Fibroblast of pulmonary artery (primary cell): ENCODE measurements at regions not wholly inside any gene's neighbourhood (a gene's known extent, or its start where the extent isn't known, plus 50 kb on each side); places are given as distances from the start of the nearest gene placed in this dataset.
A peak's percentile ranks its signal among the peaks of the same experiment; 100 is the strongest.

Source experiments
- DNase-seq: peaks from one replicate; pipeline ENCODE4 v3.0.0-alpha.2; 2010; ENCODE audit warnings: low read depth
- H3K4me3 ChIP-seq: replicated peaks from 2 replicates; pipeline ENCODE4 v1.5.1; 2011; ENCODE audit warnings: low read depth, mild to moderate bottlenecking, control low read depth, low read length, moderate library complexity
- TF ChIP-seq, protein P1 (sequence below): IDR thresholded peaks from 2 replicates; pipeline ENCODE4 v1.5.1; 2011; ENCODE audit warnings: mild to moderate bottlenecking, control low read depth, low read length, inconsistent platforms; ENCODE audit errors: missing control alignments

- TF ChIP-seq, protein P1, sequence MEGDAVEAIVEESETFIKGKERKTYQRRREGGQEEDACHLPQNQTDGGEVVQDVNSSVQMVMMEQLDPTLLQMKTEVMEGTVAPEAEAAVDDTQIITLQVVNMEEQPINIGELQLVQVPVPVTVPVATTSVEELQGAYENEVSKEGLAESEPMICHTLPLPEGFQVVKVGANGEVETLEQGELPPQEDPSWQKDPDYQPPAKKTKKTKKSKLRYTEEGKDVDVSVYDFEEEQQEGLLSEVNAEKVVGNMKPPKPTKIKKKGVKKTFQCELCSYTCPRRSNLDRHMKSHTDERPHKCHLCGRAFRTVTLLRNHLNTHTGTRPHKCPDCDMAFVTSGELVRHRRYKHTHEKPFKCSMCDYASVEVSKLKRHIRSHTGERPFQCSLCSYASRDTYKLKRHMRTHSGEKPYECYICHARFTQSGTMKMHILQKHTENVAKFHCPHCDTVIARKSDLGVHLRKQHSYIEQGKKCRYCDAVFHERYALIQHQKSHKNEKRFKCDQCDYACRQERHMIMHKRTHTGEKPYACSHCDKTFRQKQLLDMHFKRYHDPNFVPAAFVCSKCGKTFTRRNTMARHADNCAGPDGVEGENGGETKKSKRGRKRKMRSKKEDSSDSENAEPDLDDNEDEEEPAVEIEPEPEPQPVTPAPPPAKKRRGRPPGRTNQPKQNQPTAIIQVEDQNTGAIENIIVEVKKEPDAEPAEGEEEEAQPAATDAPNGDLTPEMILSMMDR: no peak
- no peak for DNase-seq
- no peak overlapping the region for H3K4me3 ChIP-seq
These were observed 950.8 kb downstream of the HACE1 start for GRCh38 chr6:103908898-103909297.

- TF ChIP-seq, protein P1: no peak
- no peak overlapping the region for H3K4me3 ChIP-seq
- no peak for DNase-seq
These were observed 964.6 kb downstream of the HACE1 start for GRCh38 chr6:103895136-103895535.

GRCh38 chr6:103893141-103893581 lies 966.6 kb downstream of the HACE1 start:
- no peak overlapping the region for H3K4me3 ChIP-seq
- peak; percentile 96 for DNase-seq
- TF ChIP-seq, protein P1: no peak

DNA sequence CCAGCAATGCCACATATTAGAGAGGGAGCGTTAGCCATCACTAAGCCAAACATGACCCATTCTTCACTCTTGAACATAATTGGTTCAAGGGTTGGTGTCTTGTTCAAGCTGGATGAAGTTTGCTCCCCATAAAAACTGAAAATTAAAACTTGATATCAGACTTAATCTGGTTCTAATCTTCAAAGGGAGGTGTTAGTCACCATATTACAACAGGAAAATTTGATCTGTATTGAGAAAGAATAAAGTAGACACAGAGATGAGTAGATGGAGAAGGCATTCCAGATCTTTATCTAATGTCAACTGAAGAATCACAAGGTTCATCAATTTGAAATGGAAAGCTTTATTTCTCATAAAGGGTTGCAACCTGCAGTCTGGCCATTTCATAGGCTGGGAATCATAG lies 972.8 kb downstream of the HACE1 start:
- DNase-seq: no peak
- no peak overlapping the region for H3K4me3 ChIP-seq
- TF ChIP-seq, protein P1: no peak

DNA sequence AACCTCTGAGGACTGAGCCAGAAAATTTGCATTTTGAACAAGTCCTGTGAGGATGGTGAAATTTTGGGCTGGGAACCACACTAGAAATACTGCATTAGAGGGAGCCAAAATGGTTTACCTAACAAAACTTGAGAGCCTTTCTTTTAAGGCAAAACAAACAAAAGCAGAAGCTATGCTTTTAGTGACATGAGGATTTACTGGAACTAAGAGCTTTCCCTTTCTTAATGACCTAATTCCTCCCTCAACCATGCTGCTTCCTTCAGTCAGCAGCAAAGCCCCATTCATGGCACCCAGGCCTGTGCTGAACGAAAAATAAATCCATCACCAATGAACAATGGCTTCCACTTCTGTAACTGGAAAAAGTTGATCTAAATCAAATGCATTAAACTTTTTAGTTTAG lies 974.3 kb downstream of the HACE1 start:
- TF ChIP-seq, protein P1: no peak
- no peak overlapping the region for H3K4me3 ChIP-seq
- no peak for DNase-seq

GRCh38 chr6:103879800-103880199 lies 979.9 kb downstream of the HACE1 start:
- no peak overlapping the region for H3K4me3 ChIP-seq
- no peak for DNase-seq
- TF ChIP-seq, protein P1: no peak

DNA sequence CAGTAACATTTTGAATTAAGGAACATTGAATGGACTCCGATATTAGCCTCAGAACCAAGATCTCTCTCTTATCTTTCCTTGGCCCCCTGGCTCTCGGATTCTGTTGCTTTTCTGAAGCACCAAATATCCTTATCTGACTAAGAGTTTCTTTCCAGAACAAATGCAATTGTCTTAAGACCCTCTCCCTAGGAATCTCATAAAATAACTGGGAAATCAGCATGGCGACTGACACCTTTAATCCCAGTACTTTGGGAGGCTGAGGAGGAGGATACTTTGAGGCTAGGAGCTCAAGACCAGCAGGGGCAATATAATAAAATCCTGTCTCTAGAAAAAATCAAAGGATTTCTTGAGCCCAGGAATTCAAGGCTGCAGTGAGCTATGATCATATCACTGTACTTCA lies 984.5 kb downstream of the HACE1 start:
- no peak overlapping the region for H3K4me3 ChIP-seq
- DNase-seq: no peak
- TF ChIP-seq, protein P1: no peak
